HG03159 (cell line): ENCODE measurements at regions not wholly inside any gene's neighbourhood (a gene's known extent, or its start where the extent isn't known, plus 50 kb on each side); places are given as distances from the start of the nearest gene placed in this dataset.
"Not testable (repeated sequence)": the region's sequence is repeated elsewhere in the genome, so short reads cannot be mapped to it uniquely, and the experiment has no call there.

Experiments used
- ATAC-seq: cut with Tn5 transposase; IDR thresholded peaks from one replicate; pipeline ENCODE4 v1.9.1; 2021; ENCODE audit warnings: mild to moderate bottlenecking, moderate library complexity; ENCODE audit not compliant: unreplicated experiment

DNA sequence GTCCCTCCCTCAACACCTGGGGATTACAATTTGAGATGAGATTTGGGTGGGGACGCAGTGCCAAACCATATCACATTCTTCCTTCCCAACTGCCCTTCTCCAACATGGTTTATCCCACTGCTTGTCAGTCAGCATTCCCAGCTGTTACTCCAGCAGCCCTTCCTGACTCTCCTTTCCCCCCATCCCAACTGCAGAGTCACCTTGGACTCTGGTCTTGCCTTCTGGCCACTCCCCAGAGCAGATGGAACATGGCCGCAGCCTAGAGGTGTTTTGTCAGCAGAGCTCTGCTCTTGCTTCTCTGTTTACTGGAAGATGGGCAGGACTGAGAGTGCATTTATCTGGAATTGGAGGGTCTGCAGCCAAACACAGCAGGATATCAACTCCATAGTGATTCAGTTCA is 51.2 kb upstream of the MEX3C start:
- no peak for ATAC-seq

DNA sequence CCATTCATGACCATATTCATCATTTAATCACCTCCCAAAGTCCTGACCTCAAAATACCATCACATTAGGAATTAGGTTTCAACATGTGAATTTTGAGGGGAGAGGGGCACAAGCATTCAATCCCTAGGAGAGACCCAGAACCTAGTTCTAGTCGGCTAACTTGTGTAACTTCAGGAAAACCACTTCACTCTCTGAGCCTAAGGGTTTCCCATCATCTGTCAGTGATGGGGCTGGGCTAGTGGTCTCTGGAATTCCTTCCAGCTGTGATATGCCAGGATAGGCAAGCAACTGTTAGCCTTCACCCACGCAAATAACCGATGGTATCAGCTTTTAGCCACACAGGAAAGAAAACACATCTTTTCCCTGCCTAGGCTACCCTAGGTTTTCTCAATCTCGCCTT is 52.5 kb upstream of the MEX3C start:
- no peak for ATAC-seq

DNA sequence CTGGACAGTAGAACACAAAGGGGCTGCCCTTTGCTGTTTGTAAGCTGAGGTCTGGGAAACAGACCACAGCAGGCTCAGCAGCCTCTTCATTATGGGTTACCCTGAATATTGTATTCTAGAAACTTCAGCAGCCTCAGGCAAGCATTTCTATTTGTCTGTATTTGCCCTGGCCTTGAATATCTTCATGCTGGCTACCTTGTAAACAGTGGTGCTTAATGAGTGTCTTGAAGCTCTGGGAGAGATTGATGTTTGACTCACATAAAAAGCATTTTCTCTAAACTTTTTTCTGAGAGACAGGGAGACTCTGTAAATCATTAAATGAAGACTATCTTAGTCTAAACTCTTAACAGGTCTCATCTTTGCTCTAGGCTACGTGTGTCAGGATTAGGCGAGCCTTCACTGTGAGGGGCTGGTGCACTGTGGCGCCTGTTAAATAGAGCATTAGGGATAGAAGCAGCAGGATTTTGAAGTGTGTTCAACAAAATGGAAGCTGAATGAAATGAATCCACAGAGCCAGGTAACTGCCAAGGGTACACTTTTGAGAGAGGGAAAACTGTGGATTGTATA is 53.1 kb upstream of the MEX3C start:
- no peak for ATAC-seq

DNA sequence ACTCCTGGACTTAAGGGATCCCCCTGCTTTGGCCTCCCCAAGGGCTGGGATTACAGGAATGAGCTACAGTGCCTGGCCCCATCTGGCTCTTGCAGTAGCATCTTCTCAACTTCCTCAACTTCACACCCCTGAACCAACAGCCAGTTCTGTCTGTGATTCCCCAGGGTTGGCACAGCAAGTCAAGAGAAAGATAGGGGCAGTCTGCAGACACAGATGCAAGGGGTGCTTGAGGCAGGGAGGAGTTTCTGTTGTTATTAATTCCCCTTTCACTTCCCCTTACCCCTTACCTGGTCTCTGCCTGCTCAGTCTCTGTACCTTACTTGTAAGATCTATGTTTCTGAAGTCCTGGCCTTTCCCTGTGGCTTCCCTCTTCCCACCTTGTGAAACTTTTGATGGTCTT is 54.1 kb upstream of the MEX3C start:
- ATAC-seq = peak; percentile 99

DNA sequence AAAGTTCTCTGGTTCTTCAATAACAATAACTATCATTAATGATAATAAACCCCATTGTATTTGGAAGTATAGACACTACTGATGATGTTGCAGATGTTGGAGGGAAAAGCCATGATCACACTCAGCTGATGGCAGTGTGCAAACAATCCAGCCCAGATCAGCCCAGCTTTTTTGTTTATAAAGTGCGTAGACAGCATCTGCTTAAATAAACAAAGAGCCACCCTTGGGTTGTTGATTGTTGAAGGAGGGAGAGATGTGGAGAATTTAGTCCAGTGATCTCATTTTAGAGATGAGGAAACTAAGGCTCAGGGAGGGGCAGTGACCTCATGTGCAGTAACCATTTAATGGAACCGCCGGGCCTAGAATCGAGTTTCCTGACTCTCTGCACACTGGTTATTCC is 56.0 kb upstream of the MEX3C start:
- ATAC-seq = no peak

DNA sequence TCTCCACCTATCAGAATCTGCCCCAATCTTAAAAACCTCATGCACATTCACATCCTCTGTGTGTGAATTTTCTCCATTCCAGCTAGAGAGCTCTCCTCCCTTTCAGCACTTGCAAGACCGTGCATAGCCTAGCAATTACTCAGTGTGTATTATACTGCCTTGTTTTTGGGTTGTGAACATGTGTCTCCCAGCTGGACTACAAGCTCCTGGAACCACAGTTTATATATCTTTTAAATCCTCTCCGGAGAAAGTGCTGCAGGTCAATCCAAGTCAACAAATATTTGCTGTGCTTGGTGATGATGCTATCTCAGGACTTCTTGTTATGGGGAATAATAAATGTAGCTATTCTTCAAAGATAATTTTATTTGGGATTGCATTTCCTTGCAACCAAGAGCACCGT is 58.2 kb upstream of the MEX3C start:
- no peak for ATAC-seq

DNA sequence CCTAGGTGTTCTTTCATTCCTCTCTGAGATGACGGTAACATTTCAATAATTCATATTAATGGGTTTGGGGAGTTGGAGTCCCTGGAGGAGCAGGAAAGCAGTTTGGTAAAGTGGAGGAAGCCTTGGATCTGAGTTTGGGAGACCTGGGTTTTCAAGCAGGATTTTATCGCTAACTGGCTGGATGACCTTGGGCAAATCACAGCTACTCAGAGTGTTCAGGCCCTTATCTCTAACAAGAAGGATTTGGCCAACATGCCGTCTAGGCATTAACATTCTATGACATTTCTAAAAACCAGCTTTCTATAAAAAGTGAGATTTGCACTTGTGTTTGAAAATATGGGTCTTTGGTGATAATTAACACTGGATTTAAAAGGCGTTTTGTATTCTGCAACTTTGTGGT is 59.7 kb upstream of the MEX3C start:
- ATAC-seq = no peak

DNA sequence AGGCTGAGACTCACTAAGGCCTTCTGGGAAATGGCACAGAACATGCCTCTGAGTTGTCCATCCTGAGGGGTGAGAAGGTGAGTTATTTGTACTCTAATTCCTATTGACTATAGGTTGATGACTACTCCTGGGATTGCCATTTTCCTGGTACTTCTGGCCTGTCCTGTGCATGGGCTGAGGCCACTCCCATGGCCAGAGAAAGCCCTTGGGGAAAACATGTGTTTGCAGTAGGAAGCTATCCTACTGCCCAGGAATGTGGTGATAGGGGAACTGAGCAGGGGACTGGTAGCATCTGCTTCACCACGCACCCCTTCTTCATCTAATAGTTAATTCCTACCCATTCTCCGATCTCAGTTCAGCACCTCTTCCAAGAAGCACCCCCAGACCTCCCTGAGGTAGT is 62.6 kb upstream of the MEX3C start:
- no peak for ATAC-seq

DNA sequence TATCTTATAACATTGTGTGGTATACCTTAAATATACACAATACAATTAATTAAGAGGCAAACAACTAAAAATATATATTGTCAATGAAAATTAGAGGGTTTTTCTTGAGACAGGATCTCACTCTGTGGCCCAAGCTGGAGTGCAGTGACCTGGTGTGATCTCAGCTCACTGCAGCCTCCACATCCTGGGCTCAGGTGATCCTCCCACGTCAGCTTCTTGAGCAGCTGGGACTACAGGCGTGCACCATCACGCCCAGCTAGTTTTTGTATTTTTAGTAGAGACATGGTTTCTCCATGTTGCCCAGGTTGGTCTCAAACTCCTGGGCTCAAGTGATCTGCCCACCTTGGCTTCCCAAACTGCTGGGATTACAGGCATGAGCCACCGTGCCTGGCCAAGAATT is 68.6 kb upstream of the MEX3C start:
- ATAC-seq = not testable (repeated sequence)

DNA sequence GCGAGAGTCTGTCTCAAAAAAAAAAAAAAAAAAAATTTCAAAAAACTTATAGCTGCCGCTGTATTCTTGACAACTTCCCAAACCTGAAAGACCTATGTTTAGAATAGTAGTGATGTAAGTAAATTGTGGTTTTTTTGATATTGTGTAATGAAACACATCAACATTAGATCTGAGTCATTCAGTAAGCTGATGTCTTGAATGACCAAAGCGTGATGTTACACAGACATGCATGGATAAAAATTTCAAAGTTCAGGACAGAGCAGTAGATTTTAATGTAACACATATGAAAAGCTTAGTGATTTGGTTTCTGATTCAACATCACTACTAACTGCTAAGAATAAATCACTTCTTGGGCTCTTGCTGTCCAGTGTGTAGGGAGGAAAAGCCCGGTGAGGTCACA is 69.3 kb upstream of the MEX3C start:
- ATAC-seq = no peak

DNA sequence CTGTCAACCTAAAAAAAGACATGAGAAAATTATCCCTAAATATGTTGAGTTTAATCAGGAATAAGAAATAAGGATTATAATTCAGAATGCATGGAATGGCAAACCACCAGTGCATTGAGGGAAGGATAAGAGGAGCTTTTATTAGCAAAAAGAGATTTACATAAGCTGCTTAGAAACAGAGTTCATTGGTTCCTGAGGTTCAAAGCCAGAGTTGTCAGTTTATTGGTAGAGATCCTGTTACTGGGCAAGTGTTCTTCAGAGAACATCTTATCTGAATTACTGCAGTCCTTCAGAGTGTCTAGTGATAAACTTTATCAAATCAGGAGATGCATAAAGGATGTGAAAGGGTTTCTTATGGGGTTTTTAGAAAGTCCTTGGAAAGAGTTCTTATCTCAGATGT is 76.0 kb upstream of the MEX3C start:
- no peak for ATAC-seq

DNA sequence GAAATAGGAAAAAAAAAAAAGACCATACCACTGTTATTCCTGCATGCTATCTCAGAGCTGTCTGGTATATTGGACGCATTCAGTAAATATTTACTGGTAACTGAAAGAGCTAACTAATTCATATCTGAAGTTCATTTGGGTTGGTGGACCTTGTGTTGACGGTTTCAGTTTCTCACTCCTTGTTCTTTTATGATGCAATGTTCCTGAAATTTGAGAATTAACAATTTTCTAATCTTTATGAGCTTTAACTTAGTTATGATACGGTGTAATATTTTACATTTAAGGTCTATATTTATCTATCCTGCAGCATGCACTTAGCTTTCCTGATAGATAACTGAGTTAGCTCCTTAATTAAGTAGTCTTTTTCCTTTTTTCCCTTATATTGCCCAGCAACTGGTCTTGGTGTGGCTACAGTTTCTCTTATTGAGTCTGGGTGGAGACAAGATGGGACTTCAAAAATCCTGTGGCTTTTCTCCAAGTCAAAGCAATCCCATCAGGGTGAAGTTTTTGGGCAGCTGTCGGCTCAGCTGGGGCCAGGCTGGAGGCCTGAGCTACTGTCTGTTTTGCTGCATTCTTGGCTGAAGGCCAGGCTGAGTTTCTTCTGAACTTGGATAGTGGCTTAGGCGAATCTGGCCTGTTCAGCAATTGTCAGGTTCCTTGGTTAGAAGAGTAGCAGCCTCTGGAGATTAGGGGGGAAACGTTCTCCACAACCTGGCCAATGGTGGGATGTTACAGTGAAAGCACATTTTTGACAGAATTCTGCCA is 78.4 kb upstream of the MEX3C start:
- no peak for ATAC-seq

DNA sequence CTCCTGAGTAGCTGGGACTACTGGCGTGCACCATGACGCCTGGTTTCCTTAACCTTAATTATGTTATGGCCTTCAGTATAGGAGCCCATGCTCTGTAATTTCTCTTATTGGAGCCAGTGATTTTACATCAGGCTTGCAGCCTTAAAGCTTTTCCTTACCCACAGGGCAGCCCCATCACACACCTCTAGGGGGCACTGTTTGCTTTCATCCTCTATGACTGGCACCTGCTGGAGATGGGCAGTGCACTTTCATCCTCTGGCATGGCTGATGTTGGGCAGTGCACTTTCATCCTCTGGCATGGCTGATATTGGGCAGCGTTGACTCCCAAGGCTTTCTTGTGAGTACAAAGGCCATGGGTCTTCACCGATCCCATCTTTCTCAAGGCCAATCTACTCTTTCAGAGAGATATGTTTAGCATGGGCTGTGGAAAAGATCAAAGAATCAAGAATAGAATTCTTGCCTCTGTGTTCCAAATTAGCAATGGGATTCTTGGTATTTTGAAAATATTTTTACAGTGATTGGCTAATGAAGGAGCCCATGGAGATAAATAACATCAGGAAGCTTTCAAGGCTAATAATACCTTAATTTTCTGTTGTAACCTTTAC is 80.7 kb upstream of the MEX3C start:
- ATAC-seq = no peak

DNA sequence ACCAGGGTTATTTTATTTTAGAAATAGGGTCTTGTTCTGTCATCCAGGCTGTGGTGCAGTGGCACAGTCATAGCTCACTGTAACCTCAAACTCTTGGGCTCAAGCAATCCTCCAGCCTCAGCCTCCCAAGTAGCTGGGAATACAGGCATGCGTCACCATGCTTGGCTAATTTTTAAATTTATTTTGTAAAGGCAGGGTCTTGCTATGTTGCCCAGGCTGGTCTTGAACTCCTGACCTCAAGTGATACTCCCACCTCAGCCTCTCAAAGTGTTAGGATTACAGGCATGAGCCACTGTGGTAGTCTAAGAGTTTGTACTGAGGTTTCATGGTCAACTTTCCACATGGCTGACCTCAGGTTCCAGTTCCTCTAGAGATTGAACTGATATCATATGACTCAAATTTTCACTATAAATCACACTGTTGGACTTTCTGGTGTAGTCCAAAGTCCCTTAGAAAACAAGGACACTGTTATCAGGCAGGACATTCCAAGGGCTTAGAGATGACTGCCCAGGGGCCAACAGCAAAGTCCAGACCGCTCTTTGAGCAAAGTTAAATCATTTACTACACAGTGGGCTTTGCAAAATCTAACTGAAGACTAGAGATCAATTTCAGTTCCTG is 82.0 kb upstream of the MEX3C start:
- peak; percentile 80 for ATAC-seq

DNA sequence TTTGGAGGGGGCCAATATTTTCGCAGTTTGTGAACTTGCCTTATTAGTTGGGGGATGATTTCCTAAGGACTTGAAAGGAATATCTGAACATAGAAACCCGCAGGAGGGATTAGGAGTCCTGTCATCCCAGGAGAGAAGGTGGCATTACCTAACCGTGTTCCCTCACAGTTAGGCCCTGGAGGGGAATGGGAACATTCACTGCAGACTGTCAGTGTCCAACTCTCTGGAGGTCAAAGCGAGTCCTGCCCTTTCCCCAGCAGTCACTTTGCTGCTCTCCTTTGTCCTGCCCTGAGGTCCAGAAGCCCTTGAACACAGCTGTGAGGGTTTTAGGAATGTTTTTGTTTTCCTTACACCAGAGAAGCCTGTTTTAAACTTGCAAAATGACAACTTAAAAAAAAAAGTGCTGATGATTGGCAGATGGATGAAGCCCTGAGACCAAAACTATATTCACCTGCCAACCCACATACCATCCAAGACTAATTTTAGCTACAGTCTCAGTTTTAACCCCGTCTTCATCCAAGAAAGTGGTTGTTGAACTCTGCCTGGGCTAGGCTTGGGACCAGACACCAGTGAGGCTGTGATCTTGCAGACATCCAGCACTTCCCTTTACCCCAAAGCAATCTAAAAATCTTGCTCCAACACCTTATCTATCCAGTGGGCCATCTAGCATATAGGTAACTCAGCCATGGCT is 90.5 kb upstream of the MEX3C start:
- no peak for ATAC-seq

DNA sequence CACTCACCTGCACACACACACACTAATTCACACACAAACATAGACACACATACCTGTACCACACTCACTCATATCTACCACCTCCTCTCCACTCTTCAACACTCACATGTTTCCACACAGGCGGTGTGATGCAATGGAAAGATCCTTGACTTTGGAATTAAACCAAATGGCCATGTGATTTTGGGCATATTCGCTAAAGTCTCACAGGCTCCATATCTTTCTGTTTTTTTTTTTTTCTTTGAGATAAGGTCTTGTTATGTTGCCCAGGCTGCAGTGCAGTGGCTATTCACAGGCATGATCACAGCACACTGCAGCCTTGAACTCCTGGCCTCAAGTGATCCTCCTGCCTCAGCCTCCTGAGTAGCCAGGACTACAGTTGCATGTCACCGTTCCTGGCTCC is 91.1 kb upstream of the MEX3C start:
- no peak for ATAC-seq

DNA sequence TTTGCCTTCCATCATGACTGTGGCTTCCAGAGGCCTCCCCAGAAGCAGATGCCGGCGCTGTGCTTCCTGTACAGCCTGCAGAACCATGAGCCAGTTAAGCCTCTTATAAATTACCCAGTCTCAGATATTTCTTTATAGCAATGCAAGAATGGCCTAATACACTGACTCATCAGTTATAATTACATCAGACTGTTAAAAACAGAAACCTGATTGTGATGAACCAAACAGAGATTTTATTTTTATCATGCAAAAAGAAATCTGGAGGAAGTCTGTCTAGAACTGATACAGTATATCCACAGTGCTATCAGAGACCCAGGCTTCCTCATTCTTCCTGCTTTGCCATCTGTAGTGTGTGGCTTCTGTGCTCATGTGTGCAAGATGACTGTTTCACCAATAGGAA is 93.4 kb upstream of the MEX3C start:
- ATAC-seq = no peak

DNA sequence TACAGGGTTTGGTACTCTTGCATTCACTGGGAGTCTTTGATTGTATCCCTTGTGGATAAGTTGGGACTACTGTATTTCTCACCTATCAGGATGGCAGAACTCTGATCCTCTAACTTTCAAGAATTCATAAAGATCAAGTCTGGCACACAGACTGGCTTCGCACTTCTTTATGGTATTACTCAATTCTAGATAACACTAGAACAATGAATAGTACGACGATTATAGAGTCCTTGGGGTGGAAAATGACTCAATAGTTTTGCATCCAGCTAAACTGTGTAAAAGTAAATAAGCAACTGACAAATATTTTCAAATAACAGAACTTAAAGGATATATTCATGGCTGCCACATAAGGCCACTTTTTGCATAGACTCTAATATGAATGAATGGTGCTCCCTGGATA is 103.4 kb upstream of the MEX3C start:
- ATAC-seq = no peak

DNA sequence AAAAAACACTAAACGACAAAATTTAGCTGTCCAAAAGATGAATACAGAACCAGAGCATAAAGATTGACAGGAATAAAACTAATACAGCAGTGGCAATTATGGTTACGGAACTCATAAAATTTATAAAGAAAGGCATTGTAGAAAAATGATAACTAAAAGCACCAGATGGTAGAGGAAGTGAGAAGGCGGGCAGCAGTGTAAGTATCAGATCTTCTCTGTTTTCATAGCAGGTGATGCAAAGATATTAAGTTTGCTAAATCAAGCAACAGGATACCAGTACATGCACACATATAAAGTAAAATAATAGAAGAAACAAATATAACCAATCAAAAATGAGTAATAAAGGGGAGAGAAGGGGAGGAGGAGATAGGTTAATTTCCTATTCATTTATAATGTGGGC is 103.9 kb upstream of the MEX3C start:
- ATAC-seq = no peak

DNA sequence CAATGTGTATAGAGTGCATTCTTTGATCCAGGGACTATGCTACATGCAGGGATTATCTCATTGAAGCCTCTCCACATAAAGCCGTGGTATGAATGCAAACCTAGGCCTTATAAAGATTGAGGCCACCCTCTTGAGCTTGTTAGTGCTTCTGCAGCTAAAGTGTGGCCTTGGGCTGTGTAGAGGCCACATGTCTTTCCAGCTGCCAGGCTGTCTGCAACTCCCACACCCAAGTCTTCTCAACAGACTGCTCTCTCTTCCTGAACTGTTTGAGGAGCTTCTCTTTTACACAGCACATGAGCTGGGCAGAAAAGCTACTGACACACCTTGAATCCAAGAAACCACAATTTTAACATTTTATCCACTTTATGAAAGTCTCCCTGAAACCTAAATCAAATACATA is 119.2 kb upstream of the MEX3C start:
- ATAC-seq = no peak

DNA sequence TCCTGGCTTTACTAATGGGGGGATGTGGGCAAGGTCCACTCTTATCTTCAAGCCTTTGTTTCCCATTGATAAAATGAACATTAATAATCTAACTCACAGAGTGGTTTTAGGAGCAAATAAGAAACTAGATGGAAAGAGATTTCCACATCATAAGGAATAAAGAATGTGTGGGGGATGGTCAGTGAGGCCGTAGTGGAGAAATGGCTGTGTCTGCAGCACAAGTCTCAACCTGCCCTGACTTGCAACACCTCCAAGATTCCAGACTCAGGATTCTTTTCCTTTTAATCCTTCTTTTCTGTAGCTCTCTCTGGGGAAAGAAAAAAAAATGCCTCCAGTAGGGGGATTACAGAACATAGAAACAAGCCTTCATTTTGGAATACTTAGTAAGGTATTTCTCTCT is 124.2 kb upstream of the MEX3C start:
- ATAC-seq = no peak

DNA sequence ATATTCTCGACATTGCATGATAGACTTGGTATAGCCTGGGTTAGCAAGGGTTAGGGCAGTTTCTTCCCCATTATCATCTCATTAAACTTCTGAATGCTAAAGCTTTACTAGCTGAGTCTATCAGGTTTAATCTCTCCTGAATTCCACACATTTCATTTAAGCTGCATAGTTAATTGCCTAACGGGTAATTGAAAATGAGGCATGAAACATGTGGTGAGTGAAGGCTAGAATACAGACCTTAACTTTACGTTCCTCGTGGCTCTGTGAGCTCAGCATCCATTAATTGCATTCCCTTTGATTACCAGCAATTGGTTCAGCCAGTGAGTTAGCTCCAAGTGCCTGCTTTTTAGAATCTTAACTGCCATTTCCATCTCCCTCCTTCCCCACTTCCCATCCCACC is 126.5 kb upstream of the MEX3C start:
- ATAC-seq = no peak
